ENCODE measurements at regions not wholly inside any gene's neighbourhood (a gene's known extent, or its start where the extent isn't known, plus 50 kb on each side); places are given as distances from the start of the nearest gene placed in this dataset.

GRCh38 chr16:26453215-26453614 is 613.5 kb upstream of the C16orf82 start:
- TF ChIP-seq PAX8 (CRISPR knock-in tag; IDR thresholded peaks at IDR 0.05; ENCODE audit: borderline replicate concordance) (no peak), FIP1L1 (IDR thresholded peaks at IDR 0.05; ENCODE audit: borderline replicate concordance, insufficient read depth, low read depth, low read length) (no peak)

Measured in HepG2 (cell line).